ENCODE measurements at regions not wholly inside any gene's neighbourhood (a gene's known extent, or its start where the extent isn't known, plus 50 kb on each side); places are given as distances from the start of the nearest gene placed in this dataset.

GRCh38 chr6:167703781-167704180, 122.9 kb upstream of the AFDN start (continued):
- TF ChIP-seq ZNF747 (tag by site-specific recombination; IDR thresholded peaks at IDR 0.05) (no peak), ZNF394 (tag by site-specific recombination; IDR thresholded peaks at IDR 0.05; ENCODE audit: borderline replicate concordance) (no peak)

- ChIA-PET CTCF (interaction anchor here (0.6 to 1.2 kb wide), 2 partner anchors 9 to 73 kb away, joined by 3 to 4 read pairs; no protein-coding TSS in a partner anchor), POLR2A (no interaction called here)
- no peak for TF ChIP-seq ZNF555 (tag by site-specific recombination; conservative IDR thresholded peaks at IDR 0.05)
- no peak for TF ChIP-seq ZNF629 (tag by site-specific recombination; IDR thresholded peaks at IDR 0.05)
- Histone ChIP-seq H3K36me3 (ENCODE audit: control insufficient read depth in 2 of 2, insufficient read depth in 1 of 2, low read length in 2 of 2) (no peaks in the 10 kb centered on the region), H3K4me3 (ENCODE audit: low read depth, low read length) (no peak overlapping the region), H3K9me3 (ENCODE audit: control insufficient read depth, insufficient read depth, low read depth, low read length) (no peaks in the 10 kb centered on the region), H3K27ac (ENCODE audit: extremely low read depth, low read depth, low read length) (no peak overlapping the region), H3K4me1 (ENCODE audit: control insufficient read depth, insufficient read depth, low read length) (no peaks in the 10 kb centered on the region)
Measured at GRCh38 chr6:167704396-167704901, 122.3 kb upstream of the AFDN start.

GRCh38 chr6:167705211-167705750, 121.4 kb upstream of the AFDN start:
- Histone ChIP-seq H3K4me1 (ENCODE audit: control insufficient read depth, insufficient read depth, low read length) (no peaks in the 10 kb centered on the region), H3K36me3 (ENCODE audit: control insufficient read depth in 2 of 2, insufficient read depth in 1 of 2, low read length in 2 of 2) (no peaks in the 10 kb centered on the region), H3K4me3 (ENCODE audit: low read depth, low read length) (no peak overlapping the region), H3K27ac (ENCODE audit: extremely low read depth, low read depth, low read length) (no peak overlapping the region), H3K9me3 (ENCODE audit: control insufficient read depth, insufficient read depth, low read depth, low read length) (no peaks in the 10 kb centered on the region)
- ChIA-PET CTCF (interaction anchor here (1.2 kb wide), 1 partner anchor 8 kb away, joined by 4 read pairs; no protein-coding TSS in a partner anchor), POLR2A (no interaction called here)
- TF ChIP-seq, protein P1, sequence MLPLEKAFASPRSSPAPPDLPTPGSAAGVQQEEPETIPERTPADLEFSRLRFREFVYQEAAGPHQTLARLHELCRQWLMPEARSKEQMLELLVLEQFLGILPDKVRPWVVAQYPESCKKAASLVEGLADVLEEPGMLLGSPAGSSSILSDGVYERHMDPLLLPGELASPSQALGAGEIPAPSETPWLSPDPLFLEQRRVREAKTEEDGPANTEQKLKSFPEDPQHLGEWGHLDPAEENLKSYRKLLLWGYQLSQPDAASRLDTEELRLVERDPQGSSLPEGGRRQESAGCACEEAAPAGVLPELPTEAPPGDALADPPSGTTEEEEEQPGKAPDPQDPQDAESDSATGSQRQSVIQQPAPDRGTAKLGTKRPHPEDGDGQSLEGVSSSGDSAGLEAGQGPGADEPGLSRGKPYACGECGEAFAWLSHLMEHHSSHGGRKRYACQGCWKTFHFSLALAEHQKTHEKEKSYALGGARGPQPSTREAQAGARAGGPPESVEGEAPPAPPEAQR (tag by site-specific recombination; IDR thresholded peaks at IDR 0.05): no peak
- TF ChIP-seq, protein P2, sequence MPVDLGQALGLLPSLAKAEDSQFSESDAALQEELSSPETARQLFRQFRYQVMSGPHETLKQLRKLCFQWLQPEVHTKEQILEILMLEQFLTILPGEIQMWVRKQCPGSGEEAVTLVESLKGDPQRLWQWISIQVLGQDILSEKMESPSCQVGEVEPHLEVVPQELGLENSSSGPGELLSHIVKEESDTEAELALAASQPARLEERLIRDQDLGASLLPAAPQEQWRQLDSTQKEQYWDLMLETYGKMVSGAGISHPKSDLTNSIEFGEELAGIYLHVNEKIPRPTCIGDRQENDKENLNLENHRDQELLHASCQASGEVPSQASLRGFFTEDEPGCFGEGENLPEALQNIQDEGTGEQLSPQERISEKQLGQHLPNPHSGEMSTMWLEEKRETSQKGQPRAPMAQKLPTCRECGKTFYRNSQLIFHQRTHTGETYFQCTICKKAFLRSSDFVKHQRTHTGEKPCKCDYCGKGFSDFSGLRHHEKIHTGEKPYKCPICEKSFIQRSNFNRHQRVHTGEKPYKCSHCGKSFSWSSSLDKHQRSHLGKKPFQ (tag by site-specific recombination; IDR thresholded peaks at IDR 0.05): no peak
- TF ChIP-seq ZNF398 (tag by site-specific recombination; IDR thresholded peaks at IDR 0.05): no peak
- no peak for TF ChIP-seq ZNF660 (tag by site-specific recombination; IDR thresholded peaks at IDR 0.05)
- no peak for TF ChIP-seq ZNF280D (tag by site-specific recombination; IDR thresholded peaks at IDR 0.05)
- no peak for TF ChIP-seq HOXA7 (CRISPR knock-in tag; IDR thresholded peaks at IDR 0.05; ENCODE audit: borderline replicate concordance)
- no peak for TF ChIP-seq ZFP41 (tag by site-specific recombination; IDR thresholded peaks at IDR 0.05; ENCODE audit: borderline replicate concordance)
- TF ChIP-seq IKZF3 (tag by site-specific recombination; IDR thresholded peaks at IDR 0.05): no peak
- TF ChIP-seq, protein P3, sequence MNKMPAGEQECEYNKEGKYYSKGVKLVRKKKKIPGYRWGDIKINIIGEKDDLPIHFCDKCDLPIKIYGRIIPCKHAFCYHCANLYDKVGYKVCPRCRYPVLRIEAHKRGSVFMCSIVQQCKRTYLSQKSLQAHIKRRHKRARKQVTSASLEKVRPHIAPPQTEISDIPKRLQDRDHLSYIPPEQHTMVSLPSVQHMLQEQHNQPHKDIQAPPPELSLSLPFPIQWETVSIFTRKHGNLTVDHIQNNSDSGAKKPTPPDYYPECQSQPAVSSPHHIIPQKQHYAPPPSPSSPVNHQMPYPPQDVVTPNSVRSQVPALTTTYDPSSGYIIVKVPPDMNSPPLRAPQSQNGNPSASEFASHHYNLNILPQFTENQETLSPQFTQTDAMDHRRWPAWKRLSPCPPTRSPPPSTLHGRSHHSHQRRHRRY (tag by site-specific recombination; IDR thresholded peaks at IDR 0.05): no peak
- no peak for TF ChIP-seq ZNF148 (tag by site-specific recombination; IDR thresholded peaks at IDR 0.05; ENCODE audit: borderline replicate concordance)
- TF ChIP-seq, protein P4, sequence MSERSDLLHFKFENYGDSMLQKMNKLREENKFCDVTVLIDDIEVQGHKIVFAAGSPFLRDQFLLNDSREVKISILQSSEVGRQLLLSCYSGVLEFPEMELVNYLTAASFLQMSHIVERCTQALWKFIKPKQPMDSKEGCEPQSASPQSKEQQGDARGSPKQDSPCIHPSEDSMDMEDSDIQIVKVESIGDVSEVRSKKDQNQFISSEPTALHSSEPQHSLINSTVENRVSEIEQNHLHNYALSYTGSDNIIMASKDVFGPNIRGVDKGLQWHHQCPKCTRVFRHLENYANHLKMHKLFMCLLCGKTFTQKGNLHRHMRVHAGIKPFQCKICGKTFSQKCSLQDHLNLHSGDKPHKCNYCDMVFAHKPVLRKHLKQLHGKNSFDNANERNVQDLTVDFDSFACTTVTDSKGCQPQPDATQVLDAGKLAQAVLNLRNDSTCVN (tag by site-specific recombination; optimal IDR thresholded peaks at IDR 0.05): no peak
- TF ChIP-seq ZNF670 (tag by site-specific recombination; IDR thresholded peaks at IDR 0.05; ENCODE audit: low read depth): no peak
- TF ChIP-seq ZNF362 (tag by site-specific recombination; IDR thresholded peaks at IDR 0.05): no peak
